Astrocyte (in vitro differentiated cells and primary cell): ENCODE measurements at regions not wholly inside any gene's neighbourhood (a gene's known extent, or its start where the extent isn't known, plus 50 kb on each side); places are given as distances from the start of the nearest gene placed in this dataset.

Experiments used
- DNase-seq: peaks from one replicate; pipeline ENCODE4 v3.0.0-alpha.2; 2010; ENCODE audit warnings: low read depth
- FAIRE-seq: peaks from 2 replicates; lab custom pipeline; 2011; peaks lifted over from hg19 to GRCh38; lab: Jason Lieb, UNC
- H2AFZ ChIP-seq: 2 replicates; pipeline ENCODE4 v1.6.0; 2012; ENCODE audit warnings: low read depth, low read length, inconsistent platforms
- H3K27ac ChIP-seq: 2 replicates; pipeline ENCODE4 v1.5.1; 2011; ENCODE audit warnings: low read depth, low read length, inconsistent platforms
- H3K27me3 ChIP-seq: 2 replicates; pipeline ENCODE4 v1.6.0; 2011; ENCODE audit warnings: low read length, inconsistent platforms; ENCODE audit not compliant: insufficient read depth
- H3K36me3 ChIP-seq: 2 replicates; pipeline ENCODE4 v1.5.1; 2011; ENCODE audit warnings: low read length, inconsistent platforms; ENCODE audit not compliant: insufficient read depth
- H3K4me1 ChIP-seq: 2 replicates; pipeline ENCODE4 v1.5.1; 2011; ENCODE audit warnings: low read length, inconsistent platforms; ENCODE audit not compliant: insufficient read depth
- H3K4me2 ChIP-seq: 2 replicates; pipeline ENCODE4 v1.6.0; 2012; ENCODE audit warnings: low read length, inconsistent platforms
- H3K4me3 ChIP-seq: 2 replicates; pipeline ENCODE4 v1.5.1; 2011; ENCODE audit warnings: low read depth, mild to moderate bottlenecking, low read length, inconsistent platforms; ENCODE audit not compliant: insufficient read depth
- H3K79me2 ChIP-seq: 2 replicates; pipeline ENCODE4 v1.6.0; 2012; ENCODE audit warnings: mild to moderate bottlenecking, low read length, inconsistent platforms; ENCODE audit not compliant: insufficient read depth
- H3K9ac ChIP-seq: 2 replicates; pipeline ENCODE4 v1.6.0; 2012; ENCODE audit warnings: mild to moderate bottlenecking, low read length, inconsistent platforms
- H3K9me3 ChIP-seq: 2 replicates; pipeline ENCODE4 v1.5.1; 2012; ENCODE audit warnings: low read depth, mild to moderate bottlenecking, low read length, inconsistent platforms; ENCODE audit not compliant: insufficient read depth
- H4K20me1 ChIP-seq: 2 replicates; pipeline ENCODE4 v1.6.0; 2012; ENCODE audit warnings: low read length, inconsistent platforms; ENCODE audit not compliant: insufficient read depth
- H3K27ac Mint-ChIP-seq: one replicate; pipeline ENCODE4 v1.8.0; 2021; ENCODE audit warnings: mild to moderate bottlenecking, mixed read lengths; ENCODE audit not compliant: unreplicated experiment
- H3K27me3 Mint-ChIP-seq: one replicate; pipeline ENCODE4 v1.8.0; 2021; ENCODE audit warnings: low read depth, mixed read lengths; ENCODE audit not compliant: unreplicated experiment
- H3K36me3 Mint-ChIP-seq: one replicate; pipeline ENCODE4 v1.8.0; 2021; ENCODE audit warnings: low read depth, mixed read lengths; ENCODE audit not compliant: unreplicated experiment
- H3K4me1 Mint-ChIP-seq: one replicate; pipeline ENCODE4 v1.8.0; 2021; ENCODE audit warnings: low read depth, mixed read lengths; ENCODE audit not compliant: unreplicated experiment
- H3K4me3 Mint-ChIP-seq: one replicate; pipeline ENCODE4 v1.8.0; 2021; ENCODE audit warnings: mild to moderate bottlenecking, moderate library complexity, mixed read lengths; ENCODE audit not compliant: unreplicated experiment
- H3K9me3 Mint-ChIP-seq: one replicate; pipeline ENCODE4 v1.8.0; 2021; ENCODE audit warnings: mild to moderate bottlenecking, mixed read lengths; ENCODE audit not compliant: unreplicated experiment
- EZH2 ChIP-seq: IDR thresholded peaks from 2 replicates; pipeline ENCODE4 v1.6.1; 2012; ENCODE audit warnings: mild to moderate bottlenecking, low read length, inconsistent platforms; ENCODE audit not compliant: insufficient read depth
- TF ChIP-seq, protein P1 (sequence below): IDR thresholded peaks from 2 replicates; pipeline ENCODE4 v1.5.1; 2011; ENCODE audit warnings: low read depth, mild to moderate bottlenecking, inconsistent platforms, low read length, moderate library complexity; ENCODE audit not compliant: insufficient read depth

DNA sequence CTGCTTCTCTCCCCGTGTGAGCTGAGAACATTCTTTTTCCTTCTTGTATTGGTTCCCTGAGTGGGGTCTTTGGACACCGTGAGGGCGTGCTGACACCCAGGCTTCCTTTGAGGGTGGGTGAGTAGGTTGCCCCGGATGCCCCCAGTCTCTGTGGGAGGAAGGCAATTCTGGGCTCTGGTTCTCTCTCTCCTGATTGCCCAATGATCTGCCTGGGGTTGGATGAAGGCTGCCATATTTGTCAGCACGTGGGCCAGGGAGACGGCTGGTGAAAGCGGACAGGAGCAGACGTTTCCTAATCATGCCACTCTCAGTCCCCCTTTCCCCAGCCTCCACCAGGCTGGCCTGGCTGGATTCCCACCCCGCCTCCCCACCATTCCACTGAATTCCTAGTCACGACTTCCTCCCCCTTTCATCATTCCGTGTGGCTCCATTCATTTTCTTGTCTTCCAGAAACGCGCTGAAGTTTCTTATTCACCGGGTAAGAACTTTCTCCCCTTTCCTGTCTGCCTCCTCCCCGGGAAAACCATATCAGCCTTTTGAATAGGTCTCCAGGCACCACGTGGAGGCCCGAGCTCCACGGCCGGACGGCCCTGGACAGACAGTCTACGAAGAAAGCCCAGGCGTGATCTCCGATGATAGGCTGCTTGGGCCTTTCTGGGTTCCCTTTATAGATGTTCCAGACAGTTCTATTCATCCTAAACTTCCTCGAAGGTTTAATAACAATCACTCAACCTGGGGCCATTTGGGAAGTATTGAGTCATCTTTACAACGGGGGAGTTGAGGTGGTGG lies 98.7 kb upstream of the NPTX2 start:
- Histone ChIP-seq H3K4me1 (no peaks in the 10 kb centered on the region), H3K79me2 (no peaks in the 10 kb centered on the region), H3K4me3 (no peak overlapping the region), H4K20me1 (no peaks in the 10 kb centered on the region), H2AFZ (no peak overlapping the region), H3K9me3 (peaks cover 3% of the 10 kb centered on the region), H3K4me2 (no peak overlapping the region), H3K27ac (no peak overlapping the region), H3K9ac (no peak overlapping the region), H3K27me3 (no peaks in the 10 kb centered on the region), H3K36me3 (no peaks in the 10 kb centered on the region)
- no peak for FAIRE-seq
- no peak overlapping the region for H3K27ac Mint-ChIP-seq
- peaks cover 20% of the 10 kb centered on the region for H3K27me3 Mint-ChIP-seq
- no peaks in the 10 kb centered on the region for H3K4me1 Mint-ChIP-seq
- peaks cover 1% of the 10 kb centered on the region for H3K36me3 Mint-ChIP-seq
- H3K9me3 Mint-ChIP-seq: peaks cover 7% of the 10 kb centered on the region
- no peak overlapping the region for H3K4me3 Mint-ChIP-seq
- DNase-seq: no peak
- TF ChIP-seq EZH2: no peak
- TF ChIP-seq, protein P1, sequence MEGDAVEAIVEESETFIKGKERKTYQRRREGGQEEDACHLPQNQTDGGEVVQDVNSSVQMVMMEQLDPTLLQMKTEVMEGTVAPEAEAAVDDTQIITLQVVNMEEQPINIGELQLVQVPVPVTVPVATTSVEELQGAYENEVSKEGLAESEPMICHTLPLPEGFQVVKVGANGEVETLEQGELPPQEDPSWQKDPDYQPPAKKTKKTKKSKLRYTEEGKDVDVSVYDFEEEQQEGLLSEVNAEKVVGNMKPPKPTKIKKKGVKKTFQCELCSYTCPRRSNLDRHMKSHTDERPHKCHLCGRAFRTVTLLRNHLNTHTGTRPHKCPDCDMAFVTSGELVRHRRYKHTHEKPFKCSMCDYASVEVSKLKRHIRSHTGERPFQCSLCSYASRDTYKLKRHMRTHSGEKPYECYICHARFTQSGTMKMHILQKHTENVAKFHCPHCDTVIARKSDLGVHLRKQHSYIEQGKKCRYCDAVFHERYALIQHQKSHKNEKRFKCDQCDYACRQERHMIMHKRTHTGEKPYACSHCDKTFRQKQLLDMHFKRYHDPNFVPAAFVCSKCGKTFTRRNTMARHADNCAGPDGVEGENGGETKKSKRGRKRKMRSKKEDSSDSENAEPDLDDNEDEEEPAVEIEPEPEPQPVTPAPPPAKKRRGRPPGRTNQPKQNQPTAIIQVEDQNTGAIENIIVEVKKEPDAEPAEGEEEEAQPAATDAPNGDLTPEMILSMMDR: no peak

DNA sequence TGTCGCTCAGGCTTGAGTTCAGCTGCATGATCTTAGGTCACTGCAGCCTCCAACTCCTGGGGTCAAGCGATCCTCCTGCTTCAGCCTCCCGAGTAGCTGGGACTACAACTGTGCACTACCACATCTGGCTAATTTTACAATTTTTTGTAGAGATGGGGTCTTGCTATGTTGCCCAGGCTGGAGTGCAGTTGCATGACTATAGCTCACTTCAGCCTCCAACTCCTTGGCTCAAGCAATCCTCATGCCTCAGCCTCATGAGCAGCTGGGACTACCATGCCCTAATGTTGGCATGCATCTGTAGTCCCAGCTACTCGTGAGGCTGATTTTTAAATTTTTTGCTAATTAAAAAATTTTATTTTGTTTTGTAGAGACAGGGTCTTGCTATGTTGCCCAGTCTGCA lies 101.9 kb upstream of the NPTX2 start:
- no peaks in the 10 kb centered on the region for H3K4me1 Mint-ChIP-seq
- TF ChIP-seq, protein P1: no peak
- no peak for TF ChIP-seq EZH2
- FAIRE-seq (no peak), DNase-seq (no peak)
- no peaks in the 10 kb centered on the region for H4K20me1 ChIP-seq
- H3K27me3 ChIP-seq: no peaks in the 10 kb centered on the region
- H3K9me3 ChIP-seq: no peaks in the 10 kb centered on the region
- peaks cover 21% of the 10 kb centered on the region for H3K27me3 Mint-ChIP-seq
- H3K36me3 Mint-ChIP-seq: no peaks in the 10 kb centered on the region
- no peak overlapping the region for H3K9ac ChIP-seq
- no peak overlapping the region for H3K4me3 Mint-ChIP-seq
- H3K4me2 ChIP-seq: no peak overlapping the region
- no peaks in the 10 kb centered on the region for H3K36me3 ChIP-seq
- H3K4me1 ChIP-seq: no peaks in the 10 kb centered on the region
- no peak overlapping the region for H3K27ac Mint-ChIP-seq
- no peak overlapping the region for H3K4me3 ChIP-seq
- no peak overlapping the region for H2AFZ ChIP-seq
- H3K79me2 ChIP-seq: no peaks in the 10 kb centered on the region
- no peaks in the 10 kb centered on the region for H3K9me3 Mint-ChIP-seq
- H3K27ac ChIP-seq: no peak overlapping the region
